Right lobe of liver (tissue), 6 donors: ENCODE measurements at regions not wholly inside any gene's neighbourhood (a gene's known extent, or its start where the extent isn't known, plus 50 kb on each side); places are given as distances from the start of the nearest gene placed in this dataset.

Experiments used
- ATAC-seq, 4 donors: fragments of 200-7000 bp; cut with Tn5 transposase; one replicate each; pipeline ENCODE4 v1.9.1; 2020; ENCODE audit warnings: mild to moderate bottlenecking in 4 of 4, moderate library complexity in 4 of 4
- DNase-seq, 3 donors: peaks; one replicate each; pipeline ENCODE4 v3.0.0-alpha.2; 2020
- H3K27ac ChIP-seq, 3 donors: fragments of 200-600 bp; one replicate each; pipeline ENCODE4 v1.8.0; 2022
- H3K27me3 ChIP-seq, 2 donors: fragments of 200-600 bp; one replicate each; pipeline ENCODE4 v1.8.0; 2022
- H3K36me3 ChIP-seq, 4 donors: fragments of 200-600 bp; sonication (generic) in 1 of 4; one replicate each; pipeline versions ENCODE4 v1.5.1 to v1.8.0; 2017 to 2022; ENCODE audit warnings: control low read depth in 1 of 4
- H3K4me1 ChIP-seq, 4 donors: fragments of 200-600 bp; sonication (generic) in 1 of 4; one replicate each; pipeline versions ENCODE4 v1.5.1 to v1.8.0; 2017 to 2022; ENCODE audit warnings: control low read depth in 1 of 4
- H3K4me3 ChIP-seq, 3 donors: fragments of 200-600 bp; one replicate each; pipeline ENCODE4 v1.8.0; 2022
- H3K9me3 ChIP-seq, 4 donors: fragments of 200-600 bp; sonication (generic) in 1 of 4; one replicate each; pipeline versions ENCODE4 v1.5.1 to v1.8.0; 2017 to 2022; ENCODE audit warnings: control low read depth in 1 of 4
- CTCF ChIP-seq, 4 donors: fragments of 200-600 bp in 3 of 4; fragments of 450-650 bp in 1 of 4; IDR thresholded peaks; one replicate each; pipeline versions ENCODE4 v1.5.1 to v1.8.0; 2016 to 2022; ENCODE audit warnings: antibody characterized with exemption in 4 of 4, mild to moderate bottlenecking in 2 of 4
- POLR2A ChIP-seq: fragments of 450-650 bp; IDR thresholded peaks from one replicate; pipeline ENCODE4 v1.6.1; 2017; ENCODE audit warnings: antibody characterized with exemption, mild to moderate bottlenecking
- WGBS: methylation state at CpG from one replicate; pipeline ENCODE4 v1.1.6; 2018; ENCODE audit warnings: low coverage, low lambda C conversion rate; ENCODE audit not compliant: insufficient coverage; ENCODE audit errors: missing lambda C conversion rate; 5-methylcytosine and 5-hydroxymethylcytosine counted together
- intact Hi-C, 2 donors: fragments of 100-400 bp; cut with DNase I; formaldehyde crosslinking; loops; one replicate each; pipeline versions ENCODE4 v1.11.2 to v1.14.1; 2022
- donor health status: DM: no; HTN: yes; CAD: no.
- donor health status: DM: no; HTN: no; CAD: no.
- donor health status: DM: no; HTN: no; CAD: no.
- donor health status: DM: no; HTN: yes; CAD: no.
- donor health status: DM: no; HTN: yes; CAD: no.

DNA sequence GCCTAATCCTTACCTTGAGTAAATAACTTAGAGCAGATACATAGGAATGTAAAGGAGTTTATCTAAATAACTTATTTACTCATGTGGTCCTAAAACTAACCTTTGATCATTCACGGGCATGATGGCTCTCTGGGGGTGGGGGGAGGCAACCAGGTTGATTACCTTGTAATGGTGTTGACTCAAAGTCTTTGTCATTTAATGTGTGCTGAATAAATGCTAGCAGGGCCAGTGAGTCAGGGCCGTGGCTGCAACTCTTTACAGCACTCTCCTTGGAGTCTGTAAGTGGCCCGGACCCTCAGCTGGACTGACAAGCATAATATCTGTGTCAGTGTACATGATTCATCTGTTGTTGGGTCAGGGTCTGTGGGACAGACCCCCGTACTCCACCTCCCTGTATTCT lies 203.0 kb downstream of the EPM2A start:
- H3K36me3 ChIP-seq: no peaks in the 10 kb centered on the region
- no peaks in the 10 kb centered on the region for H3K4me1 ChIP-seq
- ATAC-seq (no peak), DNase-seq (no peak)
- no peaks in the 10 kb centered on the region for H3K9me3 ChIP-seq
- intact Hi-C loops: no loop called here
- no peak overlapping the region for H3K27ac ChIP-seq
- no peak overlapping the region for H3K4me3 ChIP-seq
- TF ChIP-seq POLR2A (no peak), CTCF (IDR thresholded peaks at IDR 0.05) (no peak)
- WGBS: 9% methylated on average over 4 of the region's 4 CpGs
- H3K27me3 ChIP-seq: no peaks in the 10 kb centered on the region

DNA sequence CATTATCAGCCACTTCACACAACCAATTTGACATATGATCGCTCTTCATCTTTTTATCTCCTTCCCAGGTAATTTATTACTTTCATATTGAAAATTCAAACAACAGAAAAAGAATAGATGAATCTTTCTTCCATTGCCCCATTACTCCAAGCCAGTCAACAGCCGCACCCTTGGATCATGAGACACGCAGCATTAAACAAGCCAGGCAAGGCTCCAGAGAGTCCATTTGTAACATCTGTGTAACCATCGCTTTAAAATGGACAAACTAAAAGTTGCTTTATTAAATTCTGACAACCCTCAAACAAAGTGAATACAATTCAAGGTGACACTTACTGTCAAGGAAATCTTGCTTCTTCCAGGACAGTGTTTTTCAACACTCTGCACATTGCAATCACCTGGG lies 200.3 kb downstream of the EPM2A start:
- no peaks in the 10 kb centered on the region for H3K27me3 ChIP-seq
- 92% methylated on average over 4 of the region's 4 CpGs for WGBS
- DNase-seq (no peak), ATAC-seq (no peak)
- intact Hi-C loops: no loop called here
- no peaks in the 10 kb centered on the region for H3K9me3 ChIP-seq
- H3K4me3 ChIP-seq: no peak overlapping the region
- H3K27ac ChIP-seq: no peak overlapping the region
- TF ChIP-seq CTCF (IDR thresholded peaks at IDR 0.05) (no peak), POLR2A (no peak)
- no peaks in the 10 kb centered on the region for H3K36me3 ChIP-seq
- no peaks in the 10 kb centered on the region for H3K4me1 ChIP-seq

GRCh38 chr6:145538989-145539388 lies 196.3 kb downstream of the EPM2A start:
- WGBS: 64% methylated on average over 1 of the region's 1 CpG
- DNase-seq (no peak), ATAC-seq (no peak)
- Histone ChIP-seq H3K4me3 (no peak overlapping the region), H3K36me3 (no peaks in the 10 kb centered on the region), H3K9me3 (no peaks in the 10 kb centered on the region), H3K27ac (no peak overlapping the region), H3K27me3 (no peaks in the 10 kb centered on the region), H3K4me1 (no peaks in the 10 kb centered on the region)
- no peak for TF ChIP-seq POLR2A
- TF ChIP-seq CTCF (IDR thresholded peaks at IDR 0.05): no peak
- intact Hi-C loops: no loop called here

DNA sequence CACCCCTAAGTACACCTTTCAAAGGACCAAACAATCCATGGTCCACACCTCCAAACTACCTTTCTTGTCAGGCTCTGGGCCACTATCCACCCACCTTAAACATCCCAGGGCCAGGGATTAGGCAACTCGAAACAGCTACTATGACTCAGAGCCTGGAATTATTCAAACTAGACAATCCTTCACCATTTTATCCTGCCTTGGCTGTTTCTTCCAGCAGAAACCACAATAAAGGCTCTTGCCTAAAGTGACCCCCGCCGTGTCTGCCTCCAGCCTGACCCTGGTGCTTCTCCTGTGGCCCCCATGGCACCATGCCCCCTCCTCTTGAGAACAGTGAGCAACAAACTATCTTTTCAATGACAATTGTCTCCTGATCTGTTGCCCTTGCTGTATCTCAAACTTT lies 195.5 kb downstream of the EPM2A start:
- Histone ChIP-seq H3K9me3 (no peaks in the 10 kb centered on the region), H3K4me1 (no peaks in the 10 kb centered on the region), H3K27ac (no peak overlapping the region), H3K4me3 (no peak overlapping the region), H3K36me3 (no peaks in the 10 kb centered on the region), H3K27me3 (no peaks in the 10 kb centered on the region)
- DNase-seq (no peak), ATAC-seq (no peak)
- 74% methylated on average over 3 of the region's 3 CpGs for WGBS
- TF ChIP-seq CTCF (IDR thresholded peaks at IDR 0.05) (no peak), POLR2A (no peak)
- intact Hi-C loops: no loop called here

DNA sequence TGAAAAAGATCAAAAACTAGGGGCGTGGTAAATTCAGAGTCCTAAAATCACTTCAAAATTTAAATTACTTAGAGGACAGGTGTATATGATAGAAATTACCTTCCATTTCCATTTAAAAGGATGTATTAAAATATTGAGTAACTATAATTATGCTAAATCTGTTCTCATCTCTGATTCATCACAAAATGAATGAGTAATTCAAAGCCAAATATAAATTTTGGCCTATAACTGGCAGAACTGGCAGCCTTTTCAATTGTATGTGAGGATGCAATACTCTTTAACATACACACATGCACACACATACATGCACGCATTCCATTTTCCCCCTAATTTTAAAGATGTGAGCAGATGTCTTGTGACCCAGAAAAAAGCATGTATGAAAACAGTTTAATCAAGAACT lies 194.6 kb downstream of the EPM2A start:
- Histone ChIP-seq H3K27ac (no peak overlapping the region), H3K27me3 (no peaks in the 10 kb centered on the region), H3K4me3 (no peak overlapping the region), H3K4me1 (no peaks in the 10 kb centered on the region), H3K9me3 (no peaks in the 10 kb centered on the region), H3K36me3 (no peaks in the 10 kb centered on the region)
- intact Hi-C loops: no loop called here
- ATAC-seq (no peak), DNase-seq (no peak)
- TF ChIP-seq CTCF (IDR thresholded peaks at IDR 0.05): no peak
- TF ChIP-seq POLR2A: no peak
- 70% methylated on average over 2 of the region's 2 CpGs for WGBS
